ENCODE measurements at regions not wholly inside any gene's neighbourhood (a gene's known extent, or its start where the extent isn't known, plus 50 kb on each side); places are given as distances from the start of the nearest gene placed in this dataset.
A peak's percentile ranks its signal among the peaks of the same experiment; 100 is the strongest.
"Not testable (repeated sequence)": the region's sequence is repeated elsewhere in the genome, so short reads cannot be mapped to it uniquely, and the experiment has no call there.

DNA sequence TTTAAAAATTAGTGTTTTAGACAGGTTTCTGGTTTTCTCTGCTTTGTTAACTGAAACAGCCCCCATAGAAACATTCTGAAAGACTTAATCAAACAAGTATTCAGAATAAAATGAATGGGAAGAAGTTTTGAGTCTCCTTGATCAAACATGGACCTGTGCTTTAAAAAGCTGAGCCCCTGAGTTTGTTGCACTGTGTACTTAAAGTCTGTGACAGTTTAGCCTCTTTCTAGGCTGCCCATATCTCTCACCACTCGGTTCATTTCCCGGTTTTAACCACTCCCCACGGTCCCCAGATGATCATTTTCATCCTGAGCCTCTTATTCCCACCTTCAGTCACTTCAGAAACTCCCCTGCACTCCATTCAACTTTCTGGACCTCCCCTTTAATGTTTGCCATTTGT is 215.9 kb upstream of the DMRT1 start:
- Histone ChIP-seq H3K4me3 (no peak overlapping the region), H3K36me3 (no peaks in the 10 kb centered on the region), H3K27me3 (ENCODE audit: low read depth) (no peaks in the 10 kb centered on the region), H3K4me1 (peaks cover 24% of the 10 kb centered on the region), H3K27ac (no peak overlapping the region), H3K9me3 (no peaks in the 10 kb centered on the region)
- DNase-seq: no peak
- ATAC-seq: no peak
- intact Hi-C loops (cut with DNase I): no loop called here
- no peak for TF ChIP-seq CTCF (IDR thresholded peaks at IDR 0.05)

DNA sequence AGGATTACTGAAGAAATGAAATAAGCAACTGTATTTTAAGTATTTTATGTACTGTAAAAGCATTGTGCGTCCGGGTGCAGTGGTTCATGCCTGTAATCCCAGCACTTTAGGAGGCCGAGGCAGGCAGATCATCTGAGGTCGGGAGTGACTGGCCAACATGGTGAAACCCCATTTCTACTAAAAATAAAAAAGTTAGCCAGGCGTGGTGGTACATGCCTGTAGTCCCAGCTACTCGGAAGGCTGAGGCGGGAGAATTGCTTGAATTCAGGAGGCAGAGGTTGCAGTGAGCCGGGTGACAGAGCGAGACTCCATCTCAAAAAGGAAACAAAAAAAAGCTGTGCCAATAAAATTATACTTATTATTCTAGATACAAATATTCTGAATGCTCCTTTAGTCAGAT is 215.4 kb upstream of the DMRT1 start:
- H3K4me3 ChIP-seq; H3K9me3 ChIP-seq; H3K36me3 ChIP-seq; ATAC-seq; H3K27me3 ChIP-seq (ENCODE audit: low read depth); H3K27ac ChIP-seq; intact Hi-C loops (cut with DNase I); DNase-seq: not testable (repeated sequence)
- peaks cover 24% of the 10 kb centered on the region for H3K4me1 ChIP-seq

- ATAC-seq (peak in 1 of 2 donors; percentile 49), DNase-seq (no peak)
- no peaks in the 10 kb centered on the region for H3K36me3 ChIP-seq
- no peak overlapping the region for H3K27ac ChIP-seq
- no peaks in the 10 kb centered on the region for H3K9me3 ChIP-seq
- TF ChIP-seq CTCF (IDR thresholded peaks at IDR 0.05): no peak
- H3K27me3 ChIP-seq (ENCODE audit: low read depth): no peaks in the 10 kb centered on the region
- H3K4me1 ChIP-seq: peaks cover 22% of the 10 kb centered on the region
- no peak overlapping the region for H3K4me3 ChIP-seq
- intact Hi-C loops (cut with DNase I): no loop called here
Observed at GRCh38 chr9:626596-626995, 214.9 kb upstream of the DMRT1 start.

- Histone ChIP-seq H3K27me3 (ENCODE audit: low read depth) (no peaks in the 10 kb centered on the region), H3K36me3 (no peaks in the 10 kb centered on the region), H3K4me1 (peaks cover 19% of the 10 kb centered on the region), H3K9me3 (no peaks in the 10 kb centered on the region), H3K27ac (no peak overlapping the region), H3K4me3 (no peak overlapping the region)
- no peak for ATAC-seq
- DNase-seq: no peak
- no peak for TF ChIP-seq CTCF (IDR thresholded peaks at IDR 0.05)
- intact Hi-C loops (cut with DNase I): no loop called here
Observed at GRCh38 chr9:627336-627970, 214.0 kb upstream of the DMRT1 start.

- TF ChIP-seq CTCF (IDR thresholded peaks at IDR 0.05): no peak
Observed at GRCh38 chr9:629146-629545, 212.4 kb upstream of the DMRT1 start.

DNA sequence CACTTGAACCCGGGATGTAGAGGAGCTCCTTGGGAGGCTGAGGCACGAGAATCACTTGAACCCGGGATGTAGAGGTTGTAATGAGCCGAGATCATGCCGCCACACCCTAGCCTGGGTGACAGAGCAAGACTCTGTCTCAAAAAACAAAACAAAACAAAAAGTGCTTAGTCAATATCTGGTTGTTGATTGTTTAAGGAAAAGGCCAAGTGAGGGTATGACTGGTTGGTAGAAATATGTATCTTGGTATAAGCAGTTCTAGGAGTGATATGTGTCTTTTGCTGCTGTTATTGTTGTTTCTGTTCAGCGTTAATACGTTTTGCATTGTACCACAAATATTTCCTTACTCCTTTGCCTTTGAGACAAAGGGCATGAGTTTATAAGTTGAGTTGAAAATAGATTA is 210.7 kb upstream of the DMRT1 start:
- intact Hi-C loops (cut with DNase I): no loop called here
- no peak for ATAC-seq
- Histone ChIP-seq H3K4me1 (peaks cover 7% of the 10 kb centered on the region), H3K9me3 (no peaks in the 10 kb centered on the region), H3K27ac (no peak overlapping the region), H3K27me3 (ENCODE audit: low read depth) (no peaks in the 10 kb centered on the region), H3K36me3 (no peaks in the 10 kb centered on the region), H3K4me3 (no peak overlapping the region)
- DNase-seq: no peak
- TF ChIP-seq CTCF (IDR thresholded peaks at IDR 0.05): no peak

More at GRCh38 chr9:629146-629545, 212.4 kb upstream of the DMRT1 start:
- DNase-seq (no peak), ATAC-seq (no peak)
- intact Hi-C loops (cut with DNase I): no loop called here
- H3K9me3 ChIP-seq: no peaks in the 10 kb centered on the region
- peaks cover 19% of the 10 kb centered on the region for H3K4me1 ChIP-seq
- H3K36me3 ChIP-seq: no peaks in the 10 kb centered on the region
- H3K27me3 ChIP-seq (ENCODE audit: low read depth): no peaks in the 10 kb centered on the region
- no peak overlapping the region for H3K27ac ChIP-seq
- no peak overlapping the region for H3K4me3 ChIP-seq

Data from lower lobe of right lung (tissue), 2 donors.